Smooth muscle cell (in vitro differentiated cells): ENCODE measurements at regions not wholly inside any gene's neighbourhood (a gene's known extent, or its start where the extent isn't known, plus 50 kb on each side); places are given as distances from the start of the nearest gene placed in this dataset.

Source experiments
- DNase-seq: peaks from one replicate; lab custom pipeline; 2025; ENCODE audit not compliant: unreplicated experiment; lab: John Stamatoyannopoulos, UW
- H2AFZ ChIP-seq: fragments of 200-600 bp; sonication (generic); 2 replicates; pipeline ENCODE4 v1.6.0; 2016; ENCODE audit warnings: antibody characterized with exemption, low read depth, mild to moderate bottlenecking
- H3F3A ChIP-seq: fragments of 200-600 bp; sonication (generic); 2 replicates; pipeline ENCODE4 v1.6.0; 2017; ENCODE audit warnings: antibody characterized with exemption, low read depth
- H3K27ac ChIP-seq: fragments of 200-600 bp; sonication (generic); 2 replicates; pipeline ENCODE4 v1.5.1; 2016; ENCODE audit warnings: low read depth, mild to moderate bottlenecking
- H3K27me3 ChIP-seq: fragments of 200-600 bp; sonication (generic); 2 replicates; pipeline ENCODE4 v1.6.1; 2016; ENCODE audit warnings: low read depth, mild to moderate bottlenecking
- H3K36me3 ChIP-seq: fragments of 200-600 bp; sonication (generic); 2 replicates; pipeline ENCODE4 v1.5.1; 2016; ENCODE audit warnings: low read depth
- H3K4me1 ChIP-seq: fragments of 200-600 bp; sonication (generic); 2 replicates; pipeline ENCODE4 v1.5.1; 2016; ENCODE audit warnings: low read depth
- H3K4me2 ChIP-seq: fragments of 200-600 bp; sonication (generic); 2 replicates; pipeline ENCODE4 v1.6.0; 2016; ENCODE audit warnings: mild to moderate bottlenecking
- H3K4me3 ChIP-seq: fragments of 200-600 bp; sonication (generic); 2 replicates; pipeline ENCODE4 v1.5.1; 2016; ENCODE audit warnings: mild to moderate bottlenecking
- H3K79me2 ChIP-seq: fragments of 200-600 bp; sonication (generic); 2 replicates; pipeline ENCODE4 v1.6.0; 2016; ENCODE audit warnings: low read depth, mild to moderate bottlenecking
- H3K9ac ChIP-seq: fragments of 200-600 bp; sonication (generic); 2 replicates; pipeline ENCODE4 v1.6.0; 2016; ENCODE audit warnings: low read depth
- H3K9me3 ChIP-seq: fragments of 200-600 bp; sonication (generic); replicated peaks from 2 replicates; pipeline ENCODE4 v1.5.1; 2016; ENCODE audit warnings: low read depth
- H4K20me1 ChIP-seq: fragments of 200-600 bp; sonication (generic); 2 replicates; pipeline ENCODE4 v1.6.0; 2016; ENCODE audit warnings: low read depth
- WGBS: methylation state at CpG from one replicate; pipeline ENCODE4 v1.1.7; 2016; ENCODE audit warnings: low lambda C conversion rate; 5-methylcytosine and 5-hydroxymethylcytosine counted together
- TF ChIP-seq, protein P1 (sequence below): fragments of 200-600 bp; sonication (generic); IDR thresholded peaks from 2 replicates; pipeline ENCODE4 v1.5.1; 2017; ENCODE audit warnings: borderline replicate concordance, mild to moderate bottlenecking, antibody characterized with exemption; ENCODE audit not compliant: insufficient read depth, poor library complexity, severe bottlenecking

DNA sequence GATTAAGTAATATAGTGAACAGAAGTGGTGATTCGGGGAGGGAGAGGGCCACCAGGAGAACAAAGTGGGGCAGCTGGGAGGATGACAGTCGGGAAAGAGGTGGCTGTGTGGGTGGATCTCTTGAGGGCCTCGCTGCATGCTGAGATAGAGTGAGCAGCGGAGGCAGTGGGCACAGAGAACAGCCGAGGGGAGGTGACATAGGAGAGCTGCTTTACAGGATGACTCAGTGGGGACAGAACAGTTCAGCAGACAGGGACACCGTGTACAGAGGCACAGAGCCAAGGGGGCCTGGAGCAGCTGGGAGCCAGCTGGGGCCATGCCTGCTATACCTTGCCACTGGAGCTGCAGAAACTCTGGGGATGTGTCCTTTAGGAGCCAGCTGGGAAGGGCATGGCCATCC, 273.9 kb downstream of the GADD45G start:
- Histone ChIP-seq H3K36me3 (no peaks in the 10 kb centered on the region), H3K4me3 (no peak overlapping the region), H3K27ac (no peak overlapping the region), H3K9ac (no peak overlapping the region), H3K4me1 (peaks cover 4% of the 10 kb centered on the region), H2AFZ (no peak overlapping the region), H3F3A (no peaks in the 10 kb centered on the region), H3K79me2 (no peaks in the 10 kb centered on the region), H3K27me3 (no peaks in the 10 kb centered on the region), H4K20me1 (no peaks in the 10 kb centered on the region), H3K9me3 (no peaks in the 10 kb centered on the region), H3K4me2 (no peak overlapping the region)
- 21% methylated on average over 6 of the region's 6 CpGs for WGBS
- DNase-seq: no peak
- TF ChIP-seq, protein P1, sequence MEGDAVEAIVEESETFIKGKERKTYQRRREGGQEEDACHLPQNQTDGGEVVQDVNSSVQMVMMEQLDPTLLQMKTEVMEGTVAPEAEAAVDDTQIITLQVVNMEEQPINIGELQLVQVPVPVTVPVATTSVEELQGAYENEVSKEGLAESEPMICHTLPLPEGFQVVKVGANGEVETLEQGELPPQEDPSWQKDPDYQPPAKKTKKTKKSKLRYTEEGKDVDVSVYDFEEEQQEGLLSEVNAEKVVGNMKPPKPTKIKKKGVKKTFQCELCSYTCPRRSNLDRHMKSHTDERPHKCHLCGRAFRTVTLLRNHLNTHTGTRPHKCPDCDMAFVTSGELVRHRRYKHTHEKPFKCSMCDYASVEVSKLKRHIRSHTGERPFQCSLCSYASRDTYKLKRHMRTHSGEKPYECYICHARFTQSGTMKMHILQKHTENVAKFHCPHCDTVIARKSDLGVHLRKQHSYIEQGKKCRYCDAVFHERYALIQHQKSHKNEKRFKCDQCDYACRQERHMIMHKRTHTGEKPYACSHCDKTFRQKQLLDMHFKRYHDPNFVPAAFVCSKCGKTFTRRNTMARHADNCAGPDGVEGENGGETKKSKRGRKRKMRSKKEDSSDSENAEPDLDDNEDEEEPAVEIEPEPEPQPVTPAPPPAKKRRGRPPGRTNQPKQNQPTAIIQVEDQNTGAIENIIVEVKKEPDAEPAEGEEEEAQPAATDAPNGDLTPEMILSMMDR: no peak

DNA sequence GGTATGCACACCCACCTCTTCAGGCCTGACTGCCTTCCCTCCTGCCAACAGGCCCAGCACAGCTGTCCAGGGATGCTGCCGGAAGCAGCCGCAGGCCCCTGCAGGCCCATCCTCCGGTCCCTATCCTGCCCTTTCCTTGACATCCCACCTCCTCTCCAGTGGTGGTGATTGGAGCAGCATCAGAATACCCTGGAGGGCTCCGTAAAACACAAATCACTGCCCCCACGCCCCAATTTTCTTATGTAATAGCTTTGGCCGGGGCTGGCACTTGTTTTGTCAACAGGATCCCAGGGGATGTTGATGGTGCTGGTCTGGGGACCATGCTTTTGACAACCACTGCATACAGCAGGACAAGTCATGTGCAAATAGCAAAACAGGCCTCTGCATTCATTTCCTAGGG, 274.5 kb downstream of the GADD45G start:
- TF ChIP-seq, protein P1: no peak
- no peak for DNase-seq
- H4K20me1 ChIP-seq: no peaks in the 10 kb centered on the region
- H3K36me3 ChIP-seq: no peaks in the 10 kb centered on the region
- H3K27me3 ChIP-seq: no peaks in the 10 kb centered on the region
- no peak overlapping the region for H3K27ac ChIP-seq
- no peak overlapping the region for H3K4me3 ChIP-seq
- no peaks in the 10 kb centered on the region for H3K9me3 ChIP-seq
- H2AFZ ChIP-seq: no peak overlapping the region
- no peak overlapping the region for H3K4me2 ChIP-seq
- H3F3A ChIP-seq: no peaks in the 10 kb centered on the region
- peaks cover 4% of the 10 kb centered on the region for H3K4me1 ChIP-seq
- no peak overlapping the region for H3K9ac ChIP-seq
- H3K79me2 ChIP-seq: no peaks in the 10 kb centered on the region
- 81% methylated on average over 6 of the region's 6 CpGs for WGBS

DNA sequence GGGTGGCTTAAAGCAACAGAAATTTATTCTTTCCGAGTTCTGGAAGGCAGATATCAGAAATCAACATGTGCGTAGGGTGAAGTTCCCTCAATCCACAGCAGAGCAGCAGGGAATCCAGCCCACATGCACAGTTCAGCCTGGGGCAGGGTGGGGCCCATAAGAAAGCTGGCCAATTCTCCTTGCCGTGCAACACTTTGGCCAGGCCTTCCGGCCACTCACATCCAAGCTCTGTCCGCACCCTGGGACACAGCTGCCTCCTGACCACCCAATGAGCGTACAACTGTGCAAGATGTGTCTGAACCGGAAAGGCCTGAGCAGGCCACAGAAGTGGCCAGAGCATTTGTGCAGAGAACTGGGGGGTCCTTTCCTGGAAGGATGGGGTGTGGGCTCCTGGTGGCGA, 274.9 kb downstream of the GADD45G start:
- no peaks in the 10 kb centered on the region for H4K20me1 ChIP-seq
- no peaks in the 10 kb centered on the region for H3K79me2 ChIP-seq
- H3K27me3 ChIP-seq: no peaks in the 10 kb centered on the region
- no peak overlapping the region for H3K9ac ChIP-seq
- no peaks in the 10 kb centered on the region for H3K36me3 ChIP-seq
- no peaks in the 10 kb centered on the region for H3K9me3 ChIP-seq
- H3K4me3 ChIP-seq: no peak overlapping the region
- H2AFZ ChIP-seq: no peak overlapping the region
- no peak overlapping the region for H3K4me2 ChIP-seq
- peaks cover under 1% of the 10 kb centered on the region for H3K4me1 ChIP-seq
- no peaks in the 10 kb centered on the region for H3F3A ChIP-seq
- TF ChIP-seq, protein P1: no peak
- WGBS: 90% methylated on average over 8 of the region's 8 CpGs
- no peak for DNase-seq
- H3K27ac ChIP-seq: no peak overlapping the region

DNA sequence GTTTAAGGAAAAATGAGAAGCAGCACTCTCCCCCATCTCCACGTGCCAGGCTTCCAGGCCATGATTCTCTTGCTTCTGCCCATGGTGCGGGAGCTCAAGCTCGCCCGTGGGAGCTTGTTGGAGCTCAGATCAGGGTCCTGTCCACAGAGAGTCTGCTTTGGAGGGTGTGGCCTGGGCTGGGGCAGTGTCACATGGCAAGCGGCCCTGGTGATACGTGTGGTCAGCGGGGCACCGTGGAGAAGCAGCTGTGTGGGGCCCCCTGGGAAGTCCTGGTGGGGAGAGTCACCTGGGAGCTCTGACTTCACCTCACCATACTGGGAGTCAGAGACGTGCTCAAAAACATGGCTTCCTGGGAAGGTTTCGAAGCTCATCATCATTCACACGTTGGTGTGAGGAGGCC, 275.3 kb downstream of the GADD45G start:
- no peak for DNase-seq
- no peaks in the 10 kb centered on the region for H3K4me1 ChIP-seq
- 97% methylated on average over 11 of the region's 11 CpGs for WGBS

More for the DNA sequence above, 275.3 kb downstream of the GADD45G start:
- Histone ChIP-seq H2AFZ (no peak overlapping the region), H3K9me3 (no peaks in the 10 kb centered on the region), H3K4me3 (no peak overlapping the region), H4K20me1 (no peaks in the 10 kb centered on the region), H3K9ac (no peak overlapping the region), H3K27ac (no peak overlapping the region), H3K27me3 (no peaks in the 10 kb centered on the region), H3K79me2 (no peaks in the 10 kb centered on the region), H3K4me2 (no peak overlapping the region), H3F3A (no peaks in the 10 kb centered on the region), H3K36me3 (no peaks in the 10 kb centered on the region)
- TF ChIP-seq, protein P1: no peak
